ENCODE measurements at regions not wholly inside any gene's neighbourhood (a gene's known extent, or its start where the extent isn't known, plus 50 kb on each side); places are given as distances from the start of the nearest gene placed in this dataset.
"Not testable (repeated sequence)": the region's sequence is repeated elsewhere in the genome, so short reads cannot be mapped to it uniquely, and the experiment has no call there.

DNA sequence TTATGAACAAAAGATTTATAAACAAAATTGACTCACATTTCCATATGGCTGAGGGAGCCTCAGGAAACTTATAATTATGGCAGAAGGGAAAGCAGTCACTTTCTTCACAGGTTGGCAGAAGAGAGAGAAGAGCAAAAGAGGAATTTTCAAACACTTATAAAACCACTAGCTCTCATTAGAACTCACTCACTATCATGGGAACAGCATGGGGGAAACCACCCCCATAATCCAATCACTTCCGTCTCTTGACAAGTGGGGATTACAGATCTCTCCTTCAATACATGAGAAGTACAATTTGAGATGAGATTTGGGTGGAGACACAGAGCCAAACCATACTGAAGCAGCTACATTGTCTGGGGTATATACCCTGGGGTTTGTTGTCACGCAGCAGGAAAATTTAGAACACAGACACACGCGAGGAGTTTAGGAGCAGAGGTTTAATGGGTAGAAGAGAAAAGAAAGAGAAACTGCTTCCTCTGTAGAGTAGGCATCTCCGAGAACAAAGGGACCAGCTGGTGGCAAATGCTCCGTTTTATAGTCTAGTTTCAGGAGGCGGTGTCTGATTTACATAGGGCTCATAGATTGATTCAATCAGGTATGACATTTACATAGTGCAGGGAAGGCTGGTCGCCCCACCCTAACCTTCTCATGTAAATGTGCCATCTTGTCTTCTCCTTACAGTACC, 2277.7 kb upstream of the AGA start:
- ChIA-PET CTCF (no interaction called here), POLR2A (ENCODE audit: unreplicated experiment) (no interaction called here)
- no peak overlapping the region for H3K9ac ChIP-seq (ENCODE audit: low read depth, low read length)
- dilution Hi-C loops (cut with HindIII; ENCODE audit: low sequenced_read_pairs, unreplicated experiment) (no loop called here), intact Hi-C loops (cut with micrococcal nuclease) (no loop called here), in situ Hi-C loops (cut with MboI; ENCODE audit: low sequenced_read_pairs) (no loop called here)
- H2BK15ac ChIP-seq (ENCODE audit: low read depth, low read length): no peak overlapping the region
- BruUV-seq (replicated peaks): no TSS peak
- no peaks in the 10 kb centered on the region for H3K79me1 ChIP-seq (ENCODE audit: low read depth in 1 of 2, low read length in 2 of 2)
- no peaks in the 10 kb centered on the region for H4K20me1 ChIP-seq (ENCODE audit: insufficient read depth, low read length)
- H2BK20ac ChIP-seq (ENCODE audit: low read depth, low read length): no peak overlapping the region
- H3K14ac ChIP-seq (replicated peaks; ENCODE audit: low read depth, low read length): no peak overlapping the region
- H2BK120ac ChIP-seq (ENCODE audit: low read depth, low read length): no peak overlapping the region
- DNase-seq: no peak
- no peaks in the 10 kb centered on the region for H3K9me1 ChIP-seq (ENCODE audit: insufficient read depth, low read length)
- H3K56ac ChIP-seq (ENCODE audit: extremely low read depth, insufficient read depth, low read length): no peak overlapping the region
- no peak overlapping the region for H3K27ac ChIP-seq (ENCODE audit: insufficient read depth, low read length)
- H4K5ac ChIP-seq (ENCODE audit: low read depth, low read length): no peak overlapping the region
- no peak overlapping the region for H2AFZ ChIP-seq (replicated peaks; ENCODE audit: low read length, poor library complexity)
- no peak overlapping the region for H4K91ac ChIP-seq (ENCODE audit: insufficient read depth, low read depth, low read length)
- no peaks in the 10 kb centered on the region for H3K27me3 ChIP-seq (ENCODE audit: control insufficient read depth, insufficient read depth, low read length)
- H4K8ac ChIP-seq (ENCODE audit: low read depth in 2 of 2, low read length in 2 of 2): no peak overlapping the region
- no peak for ATAC-seq (ENCODE audit: low read depth)
- no peak overlapping the region for H2AK9ac ChIP-seq (replicated peaks; ENCODE audit: low read depth, low read length, poor library complexity)
- H3K4me2 ChIP-seq (ENCODE audit: low read depth, low read length): no peak overlapping the region
- TF ChIP-seq MAZ (IDR thresholded peaks at IDR 0.05; ENCODE audit: borderline replicate concordance, low read depth, low read length) (no peak), USF2 (IDR thresholded peaks at IDR 0.05; ENCODE audit: low read depth, low read length) (no peak), MXI1 (IDR thresholded peaks at IDR 0.05; ENCODE audit: borderline replicate concordance, low read depth, low read length) (no peak)
- no peaks in the 10 kb centered on the region for H3K9me3 ChIP-seq (ENCODE audit: control insufficient read depth, insufficient read depth, low read length)
- no peak overlapping the region for H3K4ac ChIP-seq (ENCODE audit: low read depth, low read length)
- H3K36me3 ChIP-seq (ENCODE audit: control insufficient read depth, insufficient read depth, low read length): no peaks in the 10 kb centered on the region
- H2BK5ac ChIP-seq (ENCODE audit: low read depth, low read length, poor library complexity, severe bottlenecking): no peak overlapping the region
- H3K4me1 ChIP-seq (ENCODE audit: control insufficient read depth, insufficient read depth, low read length): no peaks in the 10 kb centered on the region
- no peak overlapping the region for H3K4me3 ChIP-seq (ENCODE audit: insufficient read depth, low read depth, low read length)
- H3K23ac ChIP-seq (ENCODE audit: low read depth, low read length): no peak overlapping the region
- no peak overlapping the region for H3K18ac ChIP-seq (ENCODE audit: low read depth, low read length)
- WGBS, 2 experiments (ENCODE audit: extremely low coverage in 2 of 2, insufficient read length in 1 of 2): no CpG with 5 or more reads among the region's 8 CpGs
- no peak overlapping the region for H2AK5ac ChIP-seq (ENCODE audit: low read depth, low read length)

GRCh38 chr4:179726491-179726890, 2284.3 kb upstream of the AGA start:
- dilution Hi-C loops (cut with HindIII; ENCODE audit: low sequenced_read_pairs, unreplicated experiment); ATAC-seq (ENCODE audit: low read depth); H4K20me1 ChIP-seq (ENCODE audit: insufficient read depth, low read length): not testable (repeated sequence)

More at GRCh38 chr4:179726491-179726890, 2284.3 kb upstream of the AGA start:
- H3K4me1 ChIP-seq (ENCODE audit: control insufficient read depth, insufficient read depth, low read length); H4K8ac ChIP-seq (ENCODE audit: low read depth in 2 of 2, low read length in 2 of 2); H2BK5ac ChIP-seq (ENCODE audit: low read depth, low read length, poor library complexity, severe bottlenecking); H2BK20ac ChIP-seq (ENCODE audit: low read depth, low read length); H3K4me3 ChIP-seq (ENCODE audit: insufficient read depth, low read depth, low read length); H3K9ac ChIP-seq (ENCODE audit: low read depth, low read length); H2AK5ac ChIP-seq (ENCODE audit: low read depth, low read length); H3K14ac ChIP-seq (replicated peaks; ENCODE audit: low read depth, low read length); H3K36me3 ChIP-seq (ENCODE audit: control insufficient read depth, insufficient read depth, low read length); H3K9me1 ChIP-seq (ENCODE audit: insufficient read depth, low read length); H3K56ac ChIP-seq (ENCODE audit: extremely low read depth, insufficient read depth, low read length); in situ Hi-C loops (cut with MboI; ENCODE audit: low sequenced_read_pairs); CTCF ChIA-PET; H3K79me1 ChIP-seq (ENCODE audit: low read depth in 1 of 2, low read length in 2 of 2); H3K18ac ChIP-seq (ENCODE audit: low read depth, low read length); DNase-seq; H2AK9ac ChIP-seq (replicated peaks; ENCODE audit: low read depth, low read length, poor library complexity); H4K5ac ChIP-seq (ENCODE audit: low read depth, low read length); H2BK120ac ChIP-seq (ENCODE audit: low read depth, low read length); H3K9me3 ChIP-seq (ENCODE audit: control insufficient read depth, insufficient read depth, low read length); H2AFZ ChIP-seq (replicated peaks; ENCODE audit: low read length, poor library complexity); intact Hi-C loops (cut with micrococcal nuclease); H3K4me2 ChIP-seq (ENCODE audit: low read depth, low read length); H3K23ac ChIP-seq (ENCODE audit: low read depth, low read length); BruUV-seq (replicated peaks); H3K4ac ChIP-seq (ENCODE audit: low read depth, low read length); H3K27ac ChIP-seq (ENCODE audit: insufficient read depth, low read length); H4K91ac ChIP-seq (ENCODE audit: insufficient read depth, low read depth, low read length); H2BK15ac ChIP-seq (ENCODE audit: low read depth, low read length); POLR2A ChIA-PET (ENCODE audit: unreplicated experiment); H3K27me3 ChIP-seq (ENCODE audit: control insufficient read depth, insufficient read depth, low read length): not testable (repeated sequence)
- no CpG with 5 or more reads among the region's 6 CpGs for WGBS, 2 experiments (ENCODE audit: extremely low coverage in 2 of 2, insufficient read length in 1 of 2)

All from IMR-90 (cell line).